ENCODE measurements at regions not wholly inside any gene's neighbourhood (a gene's known extent, or its start where the extent isn't known, plus 50 kb on each side); places are given as distances from the start of the nearest gene placed in this dataset.
"Not testable (repeated sequence)": the region's sequence is repeated elsewhere in the genome, so short reads cannot be mapped to it uniquely, and the experiment has no call there.

- no peak overlapping the region for H3K4me3 ChIP-seq (ENCODE audit: low read depth, low read length)
- DNase-seq (ENCODE audit: low read depth) = no peak
Measured at GRCh38 chr6:114648847-114649246, 306.0 kb upstream of the HS3ST5 start.

GRCh38 chr6:114638341-114638740, 295.5 kb upstream of the HS3ST5 start:
- TF ChIP-seq CTCF (IDR thresholded peaks at IDR 0.05; ENCODE audit: insufficient read depth, low read depth, low read length) = no peak
- H3K4me3 ChIP-seq (ENCODE audit: low read depth, low read length) = no peak overlapping the region
- DNase-seq (ENCODE audit: low read depth) = no peak

More at GRCh38 chr6:114648847-114649246, 306.0 kb upstream of the HS3ST5 start:
- TF ChIP-seq CTCF (IDR thresholded peaks at IDR 0.05; ENCODE audit: insufficient read depth, low read depth, low read length) = no peak

- DNase-seq (ENCODE audit: low read depth) = no peak
- H3K4me3 ChIP-seq (ENCODE audit: low read depth, low read length) = no peak overlapping the region
- no peak for TF ChIP-seq CTCF (IDR thresholded peaks at IDR 0.05; ENCODE audit: insufficient read depth, low read depth, low read length)
Measured at GRCh38 chr6:114634016-114634415, 291.2 kb upstream of the HS3ST5 start.

- not testable (repeated sequence) for DNase-seq (ENCODE audit: low read depth); H3K4me3 ChIP-seq (ENCODE audit: low read depth, low read length)
Measured at GRCh38 chr6:114626226-114626625, 283.4 kb upstream of the HS3ST5 start.

GRCh38 chr6:114619621-114620200, 276.9 kb upstream of the HS3ST5 start:
- DNase-seq (ENCODE audit: low read depth) = no peak
- no peak overlapping the region for H3K4me3 ChIP-seq (ENCODE audit: low read depth, low read length)
- TF ChIP-seq CTCF (IDR thresholded peaks at IDR 0.05; ENCODE audit: insufficient read depth, low read depth, low read length) = no peak

- DNase-seq (ENCODE audit: low read depth) = no peak
- no peak for TF ChIP-seq CTCF (IDR thresholded peaks at IDR 0.05; ENCODE audit: insufficient read depth, low read depth, low read length)
- H3K4me3 ChIP-seq (ENCODE audit: low read depth, low read length) = no peak overlapping the region
Measured at GRCh38 chr6:114611696-114612095, 268.9 kb upstream of the HS3ST5 start.

GRCh38 chr6:114608091-114608490, 265.3 kb upstream of the HS3ST5 start:
- no peak overlapping the region for H3K4me3 ChIP-seq (ENCODE audit: low read depth, low read length)
- TF ChIP-seq CTCF (IDR thresholded peaks at IDR 0.05; ENCODE audit: insufficient read depth, low read depth, low read length) = no peak
- DNase-seq (ENCODE audit: low read depth) = no peak

All from fibroblast of villous mesenchyme (primary cell).